ENCODE measurements at regions not wholly inside any gene's neighbourhood (a gene's known extent, or its start where the extent isn't known, plus 50 kb on each side); places are given as distances from the start of the nearest gene placed in this dataset.

GRCh38 chr5:165101709-165102108 is 1596.3 kb downstream of the MAT2B start:
- intact Hi-C loops (cut with DNase I; ENCODE audit: low total_unique reads) (no loop called here), in situ Hi-C loops (cut with MboI; ENCODE audit: low pct_ligation_motif_present in 1 of 4, low pct_unique_long_range_greater_than_20kb in 1 of 4, low sequenced_read_pairs in 3 of 4) (no loop called here)
- WGBS, 2 donors (ENCODE audit: low coverage in 1 of 2), result 93 to 95% methylated on average over 3 of the region's 3 CpGs
- Histone ChIP-seq H3K27ac (no peak overlapping the region), H3K27me3 (no peaks in the 10 kb centered on the region), H3K4me3 (no peak overlapping the region), H3K9me3 (no peaks in the 10 kb centered on the region), H3K4me1 (no peaks in the 10 kb centered on the region), H3K36me3 (no peaks in the 10 kb centered on the region)
- DNase-seq, result no peak
- TF ChIP-seq POLR2A (IDR thresholded peaks at IDR 0.05), result no peak
- no peak for TF ChIP-seq CTCF (IDR thresholded peaks at IDR 0.05)
- TF ChIP-seq EP300 (IDR thresholded peaks at IDR 0.05; ENCODE audit: low read depth), result no peak
- TF ChIP-seq POLR2AphosphoS5 (IDR thresholded peaks at IDR 0.05), result no peak

DNA sequence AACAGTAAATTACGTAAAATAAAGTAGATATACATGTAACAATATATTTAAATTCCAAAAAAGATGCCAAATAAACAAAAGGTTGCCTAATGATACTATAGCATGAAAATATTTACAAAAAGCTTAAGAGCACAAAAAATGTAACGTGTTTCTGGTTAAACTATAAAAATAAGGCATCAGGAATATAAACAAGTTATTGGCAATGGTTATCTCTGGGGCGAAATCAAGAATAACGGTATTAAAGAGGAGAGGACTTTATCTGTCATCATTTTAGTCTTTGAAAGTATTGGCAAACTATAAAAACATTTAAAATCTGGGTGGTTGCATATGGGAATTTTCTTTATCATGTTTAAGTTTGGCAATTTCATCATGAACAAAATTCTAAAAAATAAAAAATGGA is 1599.2 kb downstream of the MAT2B start:
- WGBS, 2 donors (ENCODE audit: low coverage in 1 of 2), result 35 to 38% methylated on average over 4 of the region's 4 CpGs
- H3K4me1 ChIP-seq, result no peaks in the 10 kb centered on the region
- no peaks in the 10 kb centered on the region for H3K27me3 ChIP-seq
- TF ChIP-seq POLR2AphosphoS5 (IDR thresholded peaks at IDR 0.05) (no peak), EP300 (IDR thresholded peaks at IDR 0.05; ENCODE audit: low read depth) (no peak)
- in situ Hi-C loops (cut with MboI; ENCODE audit: low pct_ligation_motif_present in 1 of 4, low pct_unique_long_range_greater_than_20kb in 1 of 4, low sequenced_read_pairs in 3 of 4) (no loop called here), intact Hi-C loops (cut with DNase I; ENCODE audit: low total_unique reads) (no loop called here)
- no peak overlapping the region for H3K4me3 ChIP-seq
- DNase-seq, result no peak
- no peaks in the 10 kb centered on the region for H3K36me3 ChIP-seq
- no peak overlapping the region for H3K27ac ChIP-seq
- no peaks in the 10 kb centered on the region for H3K9me3 ChIP-seq

GRCh38 chr5:165108809-165109208 is 1603.4 kb downstream of the MAT2B start:
- Histone ChIP-seq H3K4me1 (no peaks in the 10 kb centered on the region), H3K27ac (no peak overlapping the region), H3K36me3 (no peaks in the 10 kb centered on the region), H3K4me3 (no peak overlapping the region), H3K27me3 (no peaks in the 10 kb centered on the region), H3K9me3 (no peaks in the 10 kb centered on the region)
- WGBS, 2 donors (ENCODE audit: low coverage in 1 of 2), result 50 to 58% methylated on average over 3 of the region's 3 CpGs
- TF ChIP-seq CTCF (IDR thresholded peaks at IDR 0.05) (no peak), EP300 (IDR thresholded peaks at IDR 0.05; ENCODE audit: low read depth) (no peak), POLR2AphosphoS5 (IDR thresholded peaks at IDR 0.05) (no peak), POLR2A (IDR thresholded peaks at IDR 0.05) (no peak)
- DNase-seq, result no peak
- intact Hi-C loops (cut with DNase I; ENCODE audit: low total_unique reads) (no loop called here), in situ Hi-C loops (cut with MboI; ENCODE audit: low pct_ligation_motif_present in 1 of 4, low pct_unique_long_range_greater_than_20kb in 1 of 4, low sequenced_read_pairs in 3 of 4) (no loop called here)

DNA sequence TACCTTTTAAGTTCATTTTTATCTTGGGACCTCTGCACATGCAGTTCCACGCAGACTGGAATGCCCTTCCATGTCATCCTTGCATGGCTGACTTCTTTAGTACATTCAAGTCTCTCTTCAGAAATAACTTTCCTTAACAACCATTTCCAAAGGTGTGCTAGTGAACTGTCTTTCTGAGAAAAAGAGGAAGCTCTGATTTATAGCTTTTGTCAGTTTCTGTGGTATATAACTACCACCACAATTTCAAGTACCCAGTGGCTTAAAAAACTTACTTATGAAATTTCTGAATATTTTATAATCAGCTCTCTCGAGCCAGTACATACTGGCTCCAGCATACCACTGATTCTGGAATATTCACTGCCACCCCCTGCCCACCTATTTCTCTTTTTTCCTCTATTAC is 1613.8 kb downstream of the MAT2B start:
- H3K4me3 ChIP-seq, result no peak overlapping the region
- H3K27me3 ChIP-seq, result no peaks in the 10 kb centered on the region
- no peak for TF ChIP-seq CTCF (IDR thresholded peaks at IDR 0.05)
- no peak for TF ChIP-seq EP300 (IDR thresholded peaks at IDR 0.05; ENCODE audit: low read depth)
- TF ChIP-seq POLR2A (IDR thresholded peaks at IDR 0.05), result no peak
- no peak for TF ChIP-seq POLR2AphosphoS5 (IDR thresholded peaks at IDR 0.05)
- no peak overlapping the region for H3K27ac ChIP-seq
- no peaks in the 10 kb centered on the region for H3K9me3 ChIP-seq
- WGBS, 2 donors (ENCODE audit: low coverage in 1 of 2), result 76 to 85% methylated on average over 2 of the region's 2 CpGs
- intact Hi-C loops (cut with DNase I; ENCODE audit: low total_unique reads), result no loop called here
- DNase-seq, result no peak
- in situ Hi-C loops (cut with MboI; ENCODE audit: low pct_ligation_motif_present in 1 of 4, low pct_unique_long_range_greater_than_20kb in 1 of 4, low sequenced_read_pairs in 3 of 4), result no loop called here
- H3K36me3 ChIP-seq, result no peaks in the 10 kb centered on the region
- H3K4me1 ChIP-seq, result no peaks in the 10 kb centered on the region

- no peaks in the 10 kb centered on the region for H3K4me1 ChIP-seq
- no peak overlapping the region for H3K27ac ChIP-seq
- TF ChIP-seq POLR2A (IDR thresholded peaks at IDR 0.05) (no peak), POLR2AphosphoS5 (IDR thresholded peaks at IDR 0.05) (no peak), EP300 (IDR thresholded peaks at IDR 0.05; ENCODE audit: low read depth) (no peak), CTCF (IDR thresholded peaks at IDR 0.05) (no peak)
- no peaks in the 10 kb centered on the region for H3K27me3 ChIP-seq
- no peak overlapping the region for H3K4me3 ChIP-seq
- intact Hi-C loops (cut with DNase I; ENCODE audit: low total_unique reads) (no loop called here), in situ Hi-C loops (cut with MboI; ENCODE audit: low pct_ligation_motif_present in 1 of 4, low pct_unique_long_range_greater_than_20kb in 1 of 4, low sequenced_read_pairs in 3 of 4) (no loop called here)
- no peaks in the 10 kb centered on the region for H3K9me3 ChIP-seq
- WGBS, 2 donors (ENCODE audit: low coverage in 1 of 2), result 36 to 44% methylated on average over 3 of the region's 3 CpGs
- no peaks in the 10 kb centered on the region for H3K36me3 ChIP-seq
- DNase-seq, result no peak
These were observed 1621.2 kb downstream of the MAT2B start for GRCh38 chr5:165126598-165126997.

All from transverse colon (tissue), 4 donors.